HL-60 (cell line): ENCODE measurements at regions not wholly inside any gene's neighbourhood (a gene's known extent, or its start where the extent isn't known, plus 50 kb on each side); places are given as distances from the start of the nearest gene placed in this dataset.
"Not testable (repeated sequence)": the region's sequence is repeated elsewhere in the genome, so short reads cannot be mapped to it uniquely, and the experiment has no call there.

Experiments
- CTCF ChIP-seq: IDR thresholded peaks from one replicate; pipeline ENCODE4 v1.5.1; 2011; ENCODE audit warnings: low read length, control low read depth, inconsistent platforms; ENCODE audit not compliant: insufficient read depth
- GABPA ChIP-seq: IDR thresholded peaks from 2 replicates; pipeline ENCODE4 v1.6.1; 2012; ENCODE audit warnings: low read depth
- POLR2AphosphoS5 ChIP-seq: IDR thresholded peaks from 2 replicates; pipeline ENCODE4 v1.6.1; 2012; ENCODE audit warnings: low read depth
- SPI1 ChIP-seq: IDR thresholded peaks from 2 replicates; pipeline ENCODE4 v1.6.1; 2012; ENCODE audit warnings: low read depth, mild to moderate bottlenecking, borderline replicate concordance
- TF ChIP-seq, protein P1 (sequence below): IDR thresholded peaks from 2 replicates; pipeline ENCODE4 v1.6.1; 2012; ENCODE audit warnings: low read depth; ENCODE audit not compliant: insufficient replicate concordance

DNA sequence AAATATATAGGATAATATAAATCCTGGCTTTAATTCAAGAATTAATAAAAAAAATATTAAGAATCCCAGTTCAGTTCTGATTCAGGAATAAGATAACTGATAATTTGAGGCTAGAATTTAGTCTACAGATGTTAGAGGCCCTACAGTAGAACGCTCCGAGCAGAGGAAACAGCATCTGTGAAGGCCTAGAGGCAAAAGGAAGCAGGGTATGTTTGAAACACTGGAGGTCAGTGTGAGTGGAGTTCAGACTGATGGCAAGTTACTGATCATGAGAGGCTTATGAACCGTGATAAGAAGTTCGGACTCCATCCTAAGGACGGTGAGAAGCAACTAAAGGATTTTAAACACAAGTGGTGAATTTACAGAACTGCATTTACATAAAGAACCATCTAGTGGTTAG, 79.3 kb upstream of the NOTCH2NLA start:
- TF ChIP-seq, protein P1, sequence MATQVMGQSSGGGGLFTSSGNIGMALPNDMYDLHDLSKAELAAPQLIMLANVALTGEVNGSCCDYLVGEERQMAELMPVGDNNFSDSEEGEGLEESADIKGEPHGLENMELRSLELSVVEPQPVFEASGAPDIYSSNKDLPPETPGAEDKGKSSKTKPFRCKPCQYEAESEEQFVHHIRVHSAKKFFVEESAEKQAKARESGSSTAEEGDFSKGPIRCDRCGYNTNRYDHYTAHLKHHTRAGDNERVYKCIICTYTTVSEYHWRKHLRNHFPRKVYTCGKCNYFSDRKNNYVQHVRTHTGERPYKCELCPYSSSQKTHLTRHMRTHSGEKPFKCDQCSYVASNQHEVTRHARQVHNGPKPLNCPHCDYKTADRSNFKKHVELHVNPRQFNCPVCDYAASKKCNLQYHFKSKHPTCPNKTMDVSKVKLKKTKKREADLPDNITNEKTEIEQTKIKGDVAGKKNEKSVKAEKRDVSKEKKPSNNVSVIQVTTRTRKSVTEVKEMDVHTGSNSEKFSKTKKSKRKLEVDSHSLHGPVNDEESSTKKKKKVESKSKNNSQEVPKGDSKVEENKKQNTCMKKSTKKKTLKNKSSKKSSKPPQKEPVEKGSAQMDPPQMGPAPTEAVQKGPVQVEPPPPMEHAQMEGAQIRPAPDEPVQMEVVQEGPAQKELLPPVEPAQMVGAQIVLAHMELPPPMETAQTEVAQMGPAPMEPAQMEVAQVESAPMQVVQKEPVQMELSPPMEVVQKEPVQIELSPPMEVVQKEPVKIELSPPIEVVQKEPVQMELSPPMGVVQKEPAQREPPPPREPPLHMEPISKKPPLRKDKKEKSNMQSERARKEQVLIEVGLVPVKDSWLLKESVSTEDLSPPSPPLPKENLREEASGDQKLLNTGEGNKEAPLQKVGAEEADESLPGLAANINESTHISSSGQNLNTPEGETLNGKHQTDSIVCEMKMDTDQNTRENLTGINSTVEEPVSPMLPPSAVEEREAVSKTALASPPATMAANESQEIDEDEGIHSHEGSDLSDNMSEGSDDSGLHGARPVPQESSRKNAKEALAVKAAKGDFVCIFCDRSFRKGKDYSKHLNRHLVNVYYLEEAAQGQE: not testable (repeated sequence)
- TF ChIP-seq CTCF, SPI1, POLR2AphosphoS5, GABPA: not testable (repeated sequence)
